ENCODE measurements at regions not wholly inside any gene's neighbourhood (a gene's known extent, or its start where the extent isn't known, plus 50 kb on each side); places are given as distances from the start of the nearest gene placed in this dataset.

- TF ChIP-seq, protein P1, sequence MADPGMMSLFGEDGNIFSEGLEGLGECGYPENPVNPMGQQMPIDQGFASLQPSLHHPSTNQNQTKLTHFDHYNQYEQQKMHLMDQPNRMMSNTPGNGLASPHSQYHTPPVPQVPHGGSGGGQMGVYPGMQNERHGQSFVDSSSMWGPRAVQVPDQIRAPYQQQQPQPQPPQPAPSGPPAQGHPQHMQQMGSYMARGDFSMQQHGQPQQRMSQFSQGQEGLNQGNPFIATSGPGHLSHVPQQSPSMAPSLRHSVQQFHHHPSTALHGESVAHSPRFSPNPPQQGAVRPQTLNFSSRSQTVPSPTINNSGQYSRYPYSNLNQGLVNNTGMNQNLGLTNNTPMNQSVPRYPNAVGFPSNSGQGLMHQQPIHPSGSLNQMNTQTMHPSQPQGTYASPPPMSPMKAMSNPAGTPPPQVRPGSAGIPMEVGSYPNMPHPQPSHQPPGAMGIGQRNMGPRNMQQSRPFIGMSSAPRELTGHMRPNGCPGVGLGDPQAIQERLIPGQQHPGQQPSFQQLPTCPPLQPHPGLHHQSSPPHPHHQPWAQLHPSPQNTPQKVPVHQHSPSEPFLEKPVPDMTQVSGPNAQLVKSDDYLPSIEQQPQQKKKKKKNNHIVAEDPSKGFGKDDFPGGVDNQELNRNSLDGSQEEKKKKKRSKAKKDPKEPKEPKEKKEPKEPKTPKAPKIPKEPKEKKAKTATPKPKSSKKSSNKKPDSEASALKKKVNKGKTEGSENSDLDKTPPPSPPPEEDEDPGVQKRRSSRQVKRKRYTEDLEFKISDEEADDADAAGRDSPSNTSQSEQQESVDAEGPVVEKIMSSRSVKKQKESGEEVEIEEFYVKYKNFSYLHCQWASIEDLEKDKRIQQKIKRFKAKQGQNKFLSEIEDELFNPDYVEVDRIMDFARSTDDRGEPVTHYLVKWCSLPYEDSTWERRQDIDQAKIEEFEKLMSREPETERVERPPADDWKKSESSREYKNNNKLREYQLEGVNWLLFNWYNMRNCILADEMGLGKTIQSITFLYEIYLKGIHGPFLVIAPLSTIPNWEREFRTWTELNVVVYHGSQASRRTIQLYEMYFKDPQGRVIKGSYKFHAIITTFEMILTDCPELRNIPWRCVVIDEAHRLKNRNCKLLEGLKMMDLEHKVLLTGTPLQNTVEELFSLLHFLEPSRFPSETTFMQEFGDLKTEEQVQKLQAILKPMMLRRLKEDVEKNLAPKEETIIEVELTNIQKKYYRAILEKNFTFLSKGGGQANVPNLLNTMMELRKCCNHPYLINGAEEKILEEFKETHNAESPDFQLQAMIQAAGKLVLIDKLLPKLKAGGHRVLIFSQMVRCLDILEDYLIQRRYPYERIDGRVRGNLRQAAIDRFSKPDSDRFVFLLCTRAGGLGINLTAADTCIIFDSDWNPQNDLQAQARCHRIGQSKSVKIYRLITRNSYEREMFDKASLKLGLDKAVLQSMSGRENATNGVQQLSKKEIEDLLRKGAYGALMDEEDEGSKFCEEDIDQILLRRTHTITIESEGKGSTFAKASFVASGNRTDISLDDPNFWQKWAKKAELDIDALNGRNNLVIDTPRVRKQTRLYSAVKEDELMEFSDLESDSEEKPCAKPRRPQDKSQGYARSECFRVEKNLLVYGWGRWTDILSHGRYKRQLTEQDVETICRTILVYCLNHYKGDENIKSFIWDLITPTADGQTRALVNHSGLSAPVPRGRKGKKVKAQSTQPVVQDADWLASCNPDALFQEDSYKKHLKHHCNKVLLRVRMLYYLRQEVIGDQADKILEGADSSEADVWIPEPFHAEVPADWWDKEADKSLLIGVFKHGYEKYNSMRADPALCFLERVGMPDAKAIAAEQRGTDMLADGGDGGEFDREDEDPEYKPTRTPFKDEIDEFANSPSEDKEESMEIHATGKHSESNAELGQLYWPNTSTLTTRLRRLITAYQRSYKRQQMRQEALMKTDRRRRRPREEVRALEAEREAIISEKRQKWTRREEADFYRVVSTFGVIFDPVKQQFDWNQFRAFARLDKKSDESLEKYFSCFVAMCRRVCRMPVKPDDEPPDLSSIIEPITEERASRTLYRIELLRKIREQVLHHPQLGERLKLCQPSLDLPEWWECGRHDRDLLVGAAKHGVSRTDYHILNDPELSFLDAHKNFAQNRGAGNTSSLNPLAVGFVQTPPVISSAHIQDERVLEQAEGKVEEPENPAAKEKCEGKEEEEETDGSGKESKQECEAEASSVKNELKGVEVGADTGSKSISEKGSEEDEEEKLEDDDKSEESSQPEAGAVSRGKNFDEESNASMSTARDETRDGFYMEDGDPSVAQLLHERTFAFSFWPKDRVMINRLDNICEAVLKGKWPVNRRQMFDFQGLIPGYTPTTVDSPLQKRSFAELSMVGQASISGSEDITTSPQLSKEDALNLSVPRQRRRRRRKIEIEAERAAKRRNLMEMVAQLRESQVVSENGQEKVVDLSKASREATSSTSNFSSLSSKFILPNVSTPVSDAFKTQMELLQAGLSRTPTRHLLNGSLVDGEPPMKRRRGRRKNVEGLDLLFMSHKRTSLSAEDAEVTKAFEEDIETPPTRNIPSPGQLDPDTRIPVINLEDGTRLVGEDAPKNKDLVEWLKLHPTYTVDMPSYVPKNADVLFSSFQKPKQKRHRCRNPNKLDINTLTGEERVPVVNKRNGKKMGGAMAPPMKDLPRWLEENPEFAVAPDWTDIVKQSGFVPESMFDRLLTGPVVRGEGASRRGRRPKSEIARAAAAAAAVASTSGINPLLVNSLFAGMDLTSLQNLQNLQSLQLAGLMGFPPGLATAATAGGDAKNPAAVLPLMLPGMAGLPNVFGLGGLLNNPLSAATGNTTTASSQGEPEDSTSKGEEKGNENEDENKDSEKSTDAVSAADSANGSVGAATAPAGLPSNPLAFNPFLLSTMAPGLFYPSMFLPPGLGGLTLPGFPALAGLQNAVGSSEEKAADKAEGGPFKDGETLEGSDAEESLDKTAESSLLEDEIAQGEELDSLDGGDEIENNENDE (IDR thresholded peaks at IDR 0.05; ENCODE audit: insufficient replicate concordance, low read length), result no peak
- TF ChIP-seq CTBP2 (IDR thresholded peaks at IDR 0.05; ENCODE audit: borderline replicate concordance, insufficient read depth, insufficient read length, low read length) (no peak), FOSL1 (IDR thresholded peaks at IDR 0.05; ENCODE audit: insufficient read depth, low read depth, low read length) (no peak), ASH2L (IDR thresholded peaks at IDR 0.05; ENCODE audit: low read length) (no peak), KDM4A (IDR thresholded peaks at IDR 0.05; ENCODE audit: low read depth, low read length, severe bottlenecking) (no peak), RNF2 (IDR thresholded peaks at IDR 0.05; ENCODE audit: borderline replicate concordance, low read depth, low read length, missing control alignments, poor library complexity, severe bottlenecking) (no peak), TAF1 (IDR thresholded peaks at IDR 0.05; ENCODE audit: low read depth, low read length) (no peak), RFX5 (IDR thresholded peaks at IDR 0.05; ENCODE audit: borderline replicate concordance, low read depth, low read length) (no peak)
Measured at GRCh38 chr11:80240245-80240644, 799.4 kb upstream of the TENM4 start (continued).

Data from H1 (cell line).